OCI-LY1 (cell line): ENCODE measurements at regions not wholly inside any gene's neighbourhood (a gene's known extent, or its start where the extent isn't known, plus 50 kb on each side); places are given as distances from the start of the nearest gene placed in this dataset.

Source experiments
- H2AFZ ChIP-seq: fragments of 200-600 bp; sonication (generic), shearing (Covaris generic); 2 replicates; pipeline ENCODE4 v1.6.0; 2014; ENCODE audit warnings: antibody characterized with exemption, mild to moderate bottlenecking, low read length
- H3F3A ChIP-seq: fragments of 200-600 bp; sonication (generic), shearing (Covaris generic); 2 replicates; pipeline ENCODE4 v1.6.0; 2014; ENCODE audit warnings: mild to moderate bottlenecking, antibody characterized with exemption, low read length, moderate library complexity; ENCODE audit not compliant: insufficient read depth
- H3K27ac ChIP-seq: fragments of 200-600 bp; sonication (generic); 2 replicates; pipeline ENCODE4 v1.5.1; 2014; ENCODE audit warnings: low read length, mixed run types, mild to moderate bottlenecking, low read depth; ENCODE audit not compliant: poor library complexity, severe bottlenecking
- H3K27me3 ChIP-seq: fragments of 200-600 bp; sonication (generic); 2 replicates; pipeline ENCODE4 v1.6.0; 2014; ENCODE audit warnings: antibody characterized with exemption, mild to moderate bottlenecking, low read length, moderate library complexity; ENCODE audit not compliant: insufficient read depth
- H3K36me3 ChIP-seq: fragments of 200-600 bp; sonication (generic); 2 replicates; pipeline ENCODE4 v1.6.1; 2014; ENCODE audit warnings: mild to moderate bottlenecking, antibody characterized with exemption, low read length, moderate library complexity, mixed read lengths; ENCODE audit not compliant: insufficient read depth
- H3K4me1 ChIP-seq: fragments of 200-600 bp; sonication (generic); 2 replicates; pipeline ENCODE4 v1.5.1; 2014; ENCODE audit warnings: mild to moderate bottlenecking, low read length, moderate library complexity; ENCODE audit not compliant: insufficient read depth, severe bottlenecking
- H3K4me2 ChIP-seq: fragments of 200-600 bp; sonication (generic), shearing (Covaris generic); 2 replicates; pipeline ENCODE4 v1.6.1; 2014; ENCODE audit warnings: low read length
- H3K4me3 ChIP-seq: fragments of 200-600 bp; sonication (generic); 2 replicates; pipeline ENCODE4 v1.5.1; 2014; ENCODE audit warnings: low read length, low read depth, mild to moderate bottlenecking, mixed read lengths; ENCODE audit not compliant: poor library complexity, severe bottlenecking
- H3K79me2 ChIP-seq: fragments of 200-600 bp; shearing (Covaris generic); 2 replicates; pipeline ENCODE4 v1.6.1; 2016; ENCODE audit warnings: mixed run types, low read length, mixed read lengths; ENCODE audit not compliant: insufficient read depth
- H3K9ac ChIP-seq: fragments of 200-600 bp; sonication (generic), shearing (Covaris generic); 2 replicates; pipeline ENCODE4 v1.6.1; 2014; ENCODE audit warnings: mild to moderate bottlenecking, low read length, mixed read lengths
- H3K9me2 ChIP-seq: fragments of 200-600 bp; sonication (generic), shearing (Covaris generic); 2 replicates; pipeline ENCODE4 v1.6.1; 2014; ENCODE audit warnings: low read depth, mild to moderate bottlenecking, low read length, mixed read lengths
- H3K9me3 ChIP-seq: fragments of 200-600 bp; shearing (Covaris generic); 2 replicates; pipeline ENCODE4 v1.6.1; 2014; ENCODE audit warnings: low read length, mixed read lengths
- H4K20me1 ChIP-seq: fragments of 200-600 bp; sonication (generic), shearing (Covaris generic); 2 replicates; pipeline ENCODE4 v1.6.0; 2016; ENCODE audit warnings: mild to moderate bottlenecking, low read length; ENCODE audit not compliant: insufficient read depth
- EZH2 ChIP-seq: fragments of 200-600 bp; sonication (generic), shearing (Covaris generic); IDR thresholded peaks from 2 replicates; pipeline ENCODE4 v1.8.0; 2017; ENCODE audit warnings: borderline replicate concordance, mixed run types, mild to moderate bottlenecking, antibody characterized with exemption, low read length, moderate library complexity, mixed read lengths
- TF ChIP-seq, protein P1 (sequence below): fragments of 200-600 bp; sonication (generic), shearing (Covaris generic); IDR thresholded peaks from 2 replicates; pipeline ENCODE4 v1.5.1; 2017; ENCODE audit warnings: mild to moderate bottlenecking, antibody characterized with exemption, low read length, moderate library complexity, mixed read lengths

DNA sequence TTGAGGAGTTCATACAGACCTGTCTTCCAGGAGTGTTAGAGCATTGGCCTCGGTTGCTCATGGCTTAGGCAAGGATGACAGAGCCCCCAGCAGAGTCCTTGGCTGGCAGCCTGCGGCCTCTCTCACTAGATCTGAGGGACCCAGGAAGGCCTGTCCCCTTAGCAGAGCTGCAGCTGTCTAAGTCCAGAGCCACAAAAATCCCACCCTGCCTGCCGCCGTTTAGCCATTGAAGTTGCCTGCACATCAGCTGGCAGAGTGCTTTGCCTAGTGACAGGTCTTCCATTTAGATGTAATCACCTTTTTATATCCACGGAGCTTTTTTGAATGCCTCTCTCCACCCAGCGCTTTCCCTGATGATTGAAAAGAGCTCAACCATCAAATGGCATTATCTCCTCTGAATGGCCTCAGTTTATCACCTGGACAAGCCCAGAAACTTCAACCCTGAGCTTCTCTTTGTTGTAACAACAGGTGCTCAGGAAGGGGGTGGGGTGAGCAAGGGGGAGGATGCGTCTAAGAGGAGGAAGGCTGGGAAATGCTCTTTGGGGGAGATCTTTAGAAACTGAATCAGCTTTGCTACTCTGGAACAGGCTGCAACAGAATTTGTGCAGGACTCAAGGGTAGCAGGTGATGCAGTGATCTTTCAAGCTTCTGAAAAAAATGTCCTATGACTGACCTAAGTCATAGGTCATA, 71.9 kb downstream of the TNP1 start:
- H3K4me2 ChIP-seq: no peak overlapping the region
- TF ChIP-seq EZH2: no peak
- TF ChIP-seq, protein P1, sequence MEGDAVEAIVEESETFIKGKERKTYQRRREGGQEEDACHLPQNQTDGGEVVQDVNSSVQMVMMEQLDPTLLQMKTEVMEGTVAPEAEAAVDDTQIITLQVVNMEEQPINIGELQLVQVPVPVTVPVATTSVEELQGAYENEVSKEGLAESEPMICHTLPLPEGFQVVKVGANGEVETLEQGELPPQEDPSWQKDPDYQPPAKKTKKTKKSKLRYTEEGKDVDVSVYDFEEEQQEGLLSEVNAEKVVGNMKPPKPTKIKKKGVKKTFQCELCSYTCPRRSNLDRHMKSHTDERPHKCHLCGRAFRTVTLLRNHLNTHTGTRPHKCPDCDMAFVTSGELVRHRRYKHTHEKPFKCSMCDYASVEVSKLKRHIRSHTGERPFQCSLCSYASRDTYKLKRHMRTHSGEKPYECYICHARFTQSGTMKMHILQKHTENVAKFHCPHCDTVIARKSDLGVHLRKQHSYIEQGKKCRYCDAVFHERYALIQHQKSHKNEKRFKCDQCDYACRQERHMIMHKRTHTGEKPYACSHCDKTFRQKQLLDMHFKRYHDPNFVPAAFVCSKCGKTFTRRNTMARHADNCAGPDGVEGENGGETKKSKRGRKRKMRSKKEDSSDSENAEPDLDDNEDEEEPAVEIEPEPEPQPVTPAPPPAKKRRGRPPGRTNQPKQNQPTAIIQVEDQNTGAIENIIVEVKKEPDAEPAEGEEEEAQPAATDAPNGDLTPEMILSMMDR: no peak
- H3K4me1 ChIP-seq: no peaks in the 10 kb centered on the region
- no peak overlapping the region for H2AFZ ChIP-seq
- no peak overlapping the region for H3K9ac ChIP-seq
- H3K4me3 ChIP-seq: no peak overlapping the region
- H3K27me3 ChIP-seq: no peaks in the 10 kb centered on the region
- no peaks in the 10 kb centered on the region for H3F3A ChIP-seq
- no peaks in the 10 kb centered on the region for H3K9me2 ChIP-seq
- H3K79me2 ChIP-seq: no peaks in the 10 kb centered on the region
- no peak overlapping the region for H3K27ac ChIP-seq
- H3K36me3 ChIP-seq: no peaks in the 10 kb centered on the region
- H3K9me3 ChIP-seq: no peaks in the 10 kb centered on the region
- no peaks in the 10 kb centered on the region for H4K20me1 ChIP-seq

DNA sequence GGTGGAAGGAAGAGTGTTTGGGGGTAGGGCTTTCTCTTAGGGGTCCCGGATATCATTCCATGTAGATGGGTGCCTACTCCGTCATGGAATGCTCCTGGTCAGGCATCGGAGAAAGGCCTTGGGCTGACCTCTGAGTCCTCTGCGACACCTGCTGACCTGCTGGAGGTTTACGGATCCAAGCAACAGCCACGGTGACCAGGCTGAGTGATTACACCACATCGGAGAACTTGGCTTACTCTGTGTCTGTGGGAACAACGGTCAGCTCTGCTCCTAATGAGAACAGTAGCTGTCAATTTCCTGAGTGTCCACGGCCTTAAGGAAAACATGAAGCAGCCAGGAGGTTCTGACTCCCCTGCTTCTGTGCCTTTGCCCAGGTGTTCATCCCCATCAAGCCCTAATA, 73.2 kb downstream of the TNP1 start:
- Histone ChIP-seq H3F3A (no peaks in the 10 kb centered on the region), H3K9me2 (no peaks in the 10 kb centered on the region), H3K4me3 (no peak overlapping the region), H3K4me2 (no peak overlapping the region), H3K27ac (no peak overlapping the region), H3K36me3 (no peaks in the 10 kb centered on the region), H3K79me2 (no peaks in the 10 kb centered on the region), H3K27me3 (no peaks in the 10 kb centered on the region), H3K4me1 (no peaks in the 10 kb centered on the region), H3K9me3 (no peaks in the 10 kb centered on the region), H4K20me1 (no peaks in the 10 kb centered on the region), H3K9ac (no peak overlapping the region), H2AFZ (no peak overlapping the region)
- TF ChIP-seq, protein P1: no peak
- TF ChIP-seq EZH2: no peak

DNA sequence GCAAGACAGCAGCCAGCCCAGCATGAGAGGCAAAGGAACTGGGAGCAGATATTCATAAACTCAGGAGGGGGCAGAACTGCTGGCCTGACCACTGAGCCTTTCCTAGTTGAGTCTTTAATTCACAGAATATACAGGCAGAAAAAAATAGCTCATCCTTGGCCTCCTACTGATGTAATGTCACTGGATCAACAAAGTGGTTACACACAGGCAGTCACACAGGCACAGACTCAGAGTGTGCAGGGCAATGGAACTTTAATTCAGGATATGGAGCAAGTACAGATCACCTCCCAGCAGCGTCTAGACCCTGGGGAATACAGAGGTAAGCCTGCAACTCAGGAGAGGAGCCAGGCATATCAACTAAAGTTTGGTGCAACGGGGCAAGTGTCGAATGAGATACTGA, 75.4 kb downstream of the TNP1 start:
- Histone ChIP-seq H3K4me1 (no peaks in the 10 kb centered on the region), H3K27me3 (no peaks in the 10 kb centered on the region), H3K9me3 (no peaks in the 10 kb centered on the region), H3K4me3 (no peak overlapping the region), H3K4me2 (no peak overlapping the region), H3K9ac (no peak overlapping the region), H2AFZ (no peak overlapping the region), H3K9me2 (no peaks in the 10 kb centered on the region), H3K79me2 (no peaks in the 10 kb centered on the region), H3F3A (no peaks in the 10 kb centered on the region), H3K36me3 (no peaks in the 10 kb centered on the region), H3K27ac (no peak overlapping the region), H4K20me1 (no peaks in the 10 kb centered on the region)
- TF ChIP-seq EZH2: no peak
- TF ChIP-seq, protein P1: no peak
